Upper lobe of right lung (tissue), 1 donor: ENCODE measurements at regions not wholly inside any gene's neighbourhood (a gene's known extent, or its start where the extent isn't known, plus 50 kb on each side); places are given as distances from the start of the nearest gene placed in this dataset.

Source experiments
- ATAC-seq: fragments of 200-7000 bp; cut with Tn5 transposase; one replicate; pipeline ENCODE4 v1.9.1; 2020; ENCODE audit warnings: mild to moderate bottlenecking, moderate library complexity
- DNase-seq: peaks from one replicate; pipeline ENCODE4 v3.0.0-alpha.2; 2020
- H3K27ac ChIP-seq: fragments of 200-600 bp; one replicate; pipeline ENCODE4 v1.8.0; 2022
- H3K27me3 ChIP-seq: fragments of 200-600 bp; one replicate; pipeline ENCODE4 v1.8.0; 2022; ENCODE audit warnings: mild to moderate bottlenecking
- H3K36me3 ChIP-seq: fragments of 200-600 bp; one replicate; pipeline ENCODE4 v1.8.0; 2022
- H3K4me1 ChIP-seq: fragments of 200-600 bp; one replicate; pipeline ENCODE4 v1.8.0; 2022
- H3K4me3 ChIP-seq: fragments of 200-600 bp; one replicate; pipeline ENCODE4 v1.8.0; 2022; ENCODE audit warnings: mild to moderate bottlenecking
- H3K9me3 ChIP-seq: fragments of 200-600 bp; one replicate; pipeline ENCODE4 v1.8.0; 2022
- intact Hi-C: fragments of 100-400 bp; cut with DNase I; formaldehyde crosslinking; loops from one replicate; pipeline ENCODE4 v1.11.0; 2022
- TF ChIP-seq, protein P1 (sequence below): fragments of 200-600 bp; IDR thresholded peaks from one replicate; pipeline ENCODE4 v1.8.0; 2022; ENCODE audit warnings: antibody characterized with exemption
- donor health status: DM: no; HTN: yes; CAD: no; lungs with severe emphysema.

DNA sequence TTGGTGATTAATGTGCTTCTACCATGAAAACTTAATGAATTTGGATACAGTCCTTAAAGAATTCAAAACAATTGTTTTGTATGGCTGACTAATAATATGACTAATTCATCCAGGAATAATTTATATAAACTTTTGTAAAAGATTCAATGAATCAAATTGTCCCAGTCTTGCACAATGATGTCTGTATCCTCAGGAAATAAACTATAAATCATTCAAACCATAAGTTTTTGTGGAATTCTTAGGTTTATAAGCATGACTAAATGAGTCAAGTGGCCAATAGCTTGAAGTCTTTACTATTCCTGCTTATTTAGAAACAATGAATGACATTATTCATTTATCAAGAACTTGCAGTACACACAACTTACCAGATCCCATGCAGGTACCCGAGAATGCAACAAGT is 935.0 kb upstream of the INTU start:
- DNase-seq (no peak), ATAC-seq (no peak)
- no peaks in the 10 kb centered on the region for H3K36me3 ChIP-seq
- H3K4me3 ChIP-seq: no peak overlapping the region
- H3K4me1 ChIP-seq: no peaks in the 10 kb centered on the region
- no peak overlapping the region for H3K27ac ChIP-seq
- no peaks in the 10 kb centered on the region for H3K27me3 ChIP-seq
- TF ChIP-seq, protein P1, sequence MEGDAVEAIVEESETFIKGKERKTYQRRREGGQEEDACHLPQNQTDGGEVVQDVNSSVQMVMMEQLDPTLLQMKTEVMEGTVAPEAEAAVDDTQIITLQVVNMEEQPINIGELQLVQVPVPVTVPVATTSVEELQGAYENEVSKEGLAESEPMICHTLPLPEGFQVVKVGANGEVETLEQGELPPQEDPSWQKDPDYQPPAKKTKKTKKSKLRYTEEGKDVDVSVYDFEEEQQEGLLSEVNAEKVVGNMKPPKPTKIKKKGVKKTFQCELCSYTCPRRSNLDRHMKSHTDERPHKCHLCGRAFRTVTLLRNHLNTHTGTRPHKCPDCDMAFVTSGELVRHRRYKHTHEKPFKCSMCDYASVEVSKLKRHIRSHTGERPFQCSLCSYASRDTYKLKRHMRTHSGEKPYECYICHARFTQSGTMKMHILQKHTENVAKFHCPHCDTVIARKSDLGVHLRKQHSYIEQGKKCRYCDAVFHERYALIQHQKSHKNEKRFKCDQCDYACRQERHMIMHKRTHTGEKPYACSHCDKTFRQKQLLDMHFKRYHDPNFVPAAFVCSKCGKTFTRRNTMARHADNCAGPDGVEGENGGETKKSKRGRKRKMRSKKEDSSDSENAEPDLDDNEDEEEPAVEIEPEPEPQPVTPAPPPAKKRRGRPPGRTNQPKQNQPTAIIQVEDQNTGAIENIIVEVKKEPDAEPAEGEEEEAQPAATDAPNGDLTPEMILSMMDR: no peak
- intact Hi-C loops: no loop called here
- H3K9me3 ChIP-seq: no peaks in the 10 kb centered on the region

DNA sequence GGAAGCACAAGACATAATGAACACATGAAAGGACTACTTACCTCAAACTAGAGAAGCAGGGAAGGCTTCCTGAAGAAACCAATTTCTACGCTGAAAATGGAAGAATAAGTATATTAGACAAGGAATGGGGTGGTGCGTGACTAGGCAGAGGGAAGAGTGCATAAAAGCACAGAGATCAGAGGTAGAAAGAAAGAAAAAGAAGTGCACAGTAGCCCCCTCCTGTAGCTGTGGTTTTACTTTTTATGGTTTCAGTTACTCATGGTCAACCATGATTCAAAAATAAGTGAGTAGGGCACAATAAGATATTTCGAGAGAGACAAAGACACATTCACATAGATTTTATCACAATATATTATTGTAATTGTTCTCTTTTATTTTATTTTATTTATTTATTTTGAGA is 934.5 kb upstream of the INTU start:
- no peak overlapping the region for H3K27ac ChIP-seq
- H3K27me3 ChIP-seq: no peaks in the 10 kb centered on the region
- H3K4me3 ChIP-seq: no peak overlapping the region
- ATAC-seq (no peak), DNase-seq (no peak)
- no peaks in the 10 kb centered on the region for H3K9me3 ChIP-seq
- TF ChIP-seq, protein P1: no peak
- intact Hi-C loops: no loop called here
- H3K4me1 ChIP-seq: no peaks in the 10 kb centered on the region
- no peaks in the 10 kb centered on the region for H3K36me3 ChIP-seq

DNA sequence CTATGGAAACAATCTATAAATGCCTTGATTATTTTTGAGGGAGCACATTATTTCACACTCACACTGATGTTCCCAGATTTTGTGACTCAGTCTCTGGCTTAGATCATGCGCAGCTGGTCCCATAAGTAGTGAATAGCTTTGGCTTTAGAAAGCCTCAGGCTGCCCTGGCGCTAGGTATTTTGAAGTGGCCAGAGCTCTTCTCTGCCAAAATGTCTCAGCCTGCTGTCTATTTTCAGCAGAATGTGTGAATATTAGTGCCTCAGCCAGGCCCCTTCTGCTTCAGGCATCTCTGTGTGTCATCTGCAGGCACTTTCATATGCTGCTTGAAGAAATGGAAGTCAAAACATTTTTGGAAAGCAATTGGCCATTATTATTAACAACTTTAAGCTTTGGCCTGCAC is 931.0 kb upstream of the INTU start:
- Histone ChIP-seq H3K27ac (no peak overlapping the region), H3K9me3 (no peaks in the 10 kb centered on the region), H3K4me1 (no peaks in the 10 kb centered on the region), H3K4me3 (no peak overlapping the region), H3K36me3 (no peaks in the 10 kb centered on the region), H3K27me3 (no peaks in the 10 kb centered on the region)
- TF ChIP-seq, protein P1: no peak
- ATAC-seq (no peak), DNase-seq (no peak)
- intact Hi-C loops: no loop called here

DNA sequence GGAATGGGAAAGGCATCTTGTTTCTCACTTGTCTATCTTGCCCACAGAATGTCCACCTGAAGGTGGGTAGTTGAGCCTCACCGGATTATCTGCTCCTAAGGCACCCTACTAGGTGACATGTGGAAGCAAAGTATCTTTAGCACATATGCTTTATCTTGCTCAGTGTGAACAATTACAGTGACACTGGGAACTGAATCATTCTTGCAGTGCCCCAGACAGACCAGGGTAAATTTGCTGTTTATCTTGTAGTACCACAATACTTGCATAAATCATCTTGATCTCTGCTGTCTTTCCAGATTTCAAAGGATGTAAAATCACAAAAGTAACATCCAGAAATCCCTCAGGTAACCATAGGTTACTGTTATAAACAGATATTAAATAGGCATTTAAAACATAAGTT is 930.0 kb upstream of the INTU start:
- Histone ChIP-seq H3K27me3 (no peaks in the 10 kb centered on the region), H3K36me3 (no peaks in the 10 kb centered on the region), H3K4me1 (no peaks in the 10 kb centered on the region), H3K9me3 (no peaks in the 10 kb centered on the region), H3K4me3 (no peak overlapping the region), H3K27ac (no peak overlapping the region)
- ATAC-seq: no peak
- intact Hi-C loops: no loop called here
- TF ChIP-seq, protein P1: no peak
- no peak for DNase-seq

DNA sequence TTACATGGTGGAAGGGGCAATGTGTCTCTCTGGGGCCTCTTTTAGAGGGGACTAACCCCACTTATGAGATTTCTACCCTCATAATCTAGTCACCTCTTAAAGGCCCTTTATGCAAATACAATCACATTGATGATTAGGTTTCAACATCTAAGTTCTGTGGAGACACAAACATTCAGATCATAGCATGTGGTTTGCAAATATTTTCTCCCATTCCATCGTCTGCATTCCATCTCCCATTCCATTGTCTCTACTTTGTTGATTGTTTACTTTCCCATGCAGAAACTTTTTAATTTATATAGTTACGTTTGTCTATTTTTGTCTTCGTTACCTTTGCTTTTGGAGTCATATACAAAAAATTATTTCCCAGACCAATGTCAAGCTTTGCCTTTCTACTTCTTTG is 927.5 kb upstream of the INTU start:
- DNase-seq: no peak
- ATAC-seq: no peak
- Histone ChIP-seq H3K27me3 (no peaks in the 10 kb centered on the region), H3K4me1 (no peaks in the 10 kb centered on the region), H3K27ac (no peak overlapping the region), H3K36me3 (no peaks in the 10 kb centered on the region), H3K4me3 (no peak overlapping the region), H3K9me3 (no peaks in the 10 kb centered on the region)
- TF ChIP-seq, protein P1: no peak
- intact Hi-C loops: no loop called here

DNA sequence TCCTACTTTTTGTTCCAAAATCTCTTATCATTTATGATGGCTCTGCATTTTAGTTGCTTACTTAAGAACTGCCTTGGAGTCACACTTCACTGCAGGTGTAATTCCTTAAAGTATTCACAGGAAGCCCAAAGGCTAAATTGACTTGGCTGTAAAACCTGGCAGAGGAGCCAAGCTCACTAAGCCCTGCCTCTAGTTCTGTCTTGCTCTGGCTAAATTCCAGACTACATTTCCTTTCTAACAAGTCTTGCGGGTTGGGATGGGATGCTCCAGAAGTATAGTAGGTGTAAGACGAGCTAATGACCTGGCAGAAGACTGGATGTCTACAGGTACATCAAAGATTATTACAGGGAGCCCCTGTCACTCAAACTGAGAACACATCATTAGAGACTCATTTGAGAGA is 924.0 kb upstream of the INTU start:
- ATAC-seq (no peak), DNase-seq (no peak)
- H3K36me3 ChIP-seq: no peaks in the 10 kb centered on the region
- TF ChIP-seq, protein P1: no peak
- H3K9me3 ChIP-seq: no peaks in the 10 kb centered on the region
- H3K27ac ChIP-seq: no peak overlapping the region
- no peak overlapping the region for H3K4me3 ChIP-seq
- intact Hi-C loops: no loop called here
- no peaks in the 10 kb centered on the region for H3K27me3 ChIP-seq
- H3K4me1 ChIP-seq: no peaks in the 10 kb centered on the region
